ENCODE measurements at regions not wholly inside any gene's neighbourhood (a gene's known extent, or its start where the extent isn't known, plus 50 kb on each side); places are given as distances from the start of the nearest gene placed in this dataset.

GRCh38 chr18:5646739-5647138, 102.9 kb upstream of the EPB41L3 start:
- H3K36me3 ChIP-seq (replicated peaks in 1 of 2; ENCODE audit: insufficient read depth in 1 of 2, low read depth in 2 of 2), result no peaks in the 10 kb centered on the region
- no peaks in the 10 kb centered on the region for H3K9me3 ChIP-seq
- H3K27ac ChIP-seq, result no peak overlapping the region
- TF ChIP-seq POLR2A (IDR thresholded peaks at IDR 0.05), result no peak
- no peak for TF ChIP-seq CTCF (IDR thresholded peaks at IDR 0.05)
- H3K27me3 ChIP-seq, result no peaks in the 10 kb centered on the region
- no peak overlapping the region for H3K4me3 ChIP-seq
- ATAC-seq (no peak), DNase-seq (no peak)
- H3K4me1 ChIP-seq, result no peaks in the 10 kb centered on the region
- intact Hi-C loops (cut with DNase I), result no loop called here
- WGBS, 2 donors, result 42 to 60% methylated on average over 2 to 3 of the region's 3 CpGs

DNA sequence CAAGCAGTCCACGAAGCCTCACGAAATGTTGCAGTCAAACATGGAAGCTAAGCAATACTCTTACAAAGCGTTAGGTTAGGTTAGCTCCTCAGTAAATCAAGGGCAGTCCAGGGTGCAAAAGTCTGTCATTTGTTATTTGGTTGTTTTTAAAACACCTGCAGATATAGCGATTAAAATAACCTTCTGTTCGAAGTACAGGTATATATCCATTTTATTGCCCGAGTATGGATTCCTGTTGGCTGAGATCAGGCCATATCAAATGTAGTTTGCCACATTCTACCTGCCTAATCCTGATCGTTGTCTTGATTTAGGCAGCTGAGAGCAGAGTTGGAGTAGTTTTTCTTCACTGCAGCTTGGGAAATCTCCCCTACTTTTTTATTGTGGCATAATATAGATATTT, 99.5 kb upstream of the EPB41L3 start:
- Histone ChIP-seq H3K27me3 (no peaks in the 10 kb centered on the region), H3K4me1 (no peaks in the 10 kb centered on the region), H3K36me3 (replicated peaks in 1 of 2; ENCODE audit: insufficient read depth in 1 of 2, low read depth in 2 of 2) (no peaks in the 10 kb centered on the region), H3K27ac (no peak overlapping the region), H3K9me3 (no peaks in the 10 kb centered on the region), H3K4me3 (no peak overlapping the region)
- TF ChIP-seq POLR2A (IDR thresholded peaks at IDR 0.05), result no peak
- TF ChIP-seq CTCF (IDR thresholded peaks at IDR 0.05), result no peak
- intact Hi-C loops (cut with DNase I), result no loop called here
- 71 to 79% methylated on average over 7 of the region's 7 CpGs for WGBS, 2 donors
- DNase-seq (no peak), ATAC-seq (no peak)

- intact Hi-C loops (cut with DNase I), result no loop called here
- H3K4me1 ChIP-seq, result no peaks in the 10 kb centered on the region
- no peak for ATAC-seq
- WGBS, 2 donors, result 55 to 58% methylated on average over 12 of the region's 12 CpGs
- no peaks in the 10 kb centered on the region for H3K27me3 ChIP-seq
- H3K36me3 ChIP-seq (replicated peaks in 1 of 2; ENCODE audit: insufficient read depth in 1 of 2, low read depth in 2 of 2), result no peaks in the 10 kb centered on the region
- H3K9me3 ChIP-seq, result no peaks in the 10 kb centered on the region
- TF ChIP-seq CTCF (IDR thresholded peaks at IDR 0.05) (no peak), POLR2A (IDR thresholded peaks at IDR 0.05) (no peak)
- no peak overlapping the region for H3K4me3 ChIP-seq
- DNase-seq, result no peak
- H3K27ac ChIP-seq, result no peak overlapping the region
Observed at GRCh38 chr18:5640939-5641338, 97.1 kb upstream of the EPB41L3 start.

DNA sequence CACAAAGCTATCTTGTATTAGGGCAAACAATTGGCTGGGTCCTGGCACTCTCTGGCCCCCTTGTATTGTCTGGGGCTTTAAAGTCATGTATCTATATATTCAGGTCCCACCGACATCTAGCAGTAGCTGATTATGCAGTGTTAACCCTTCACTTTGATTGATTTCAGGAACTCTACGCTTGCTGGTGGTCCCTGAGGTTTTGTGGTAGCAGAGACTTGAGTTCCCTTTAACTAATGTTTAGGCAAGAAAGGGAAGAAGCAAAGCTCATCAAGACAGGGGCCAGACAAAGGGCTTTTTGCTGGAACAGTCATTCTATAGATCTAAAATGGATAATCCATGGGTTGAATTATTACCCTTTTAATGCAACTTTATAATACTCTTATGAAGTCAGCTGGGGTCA, 95.3 kb upstream of the EPB41L3 start:
- Histone ChIP-seq H3K4me1 (no peaks in the 10 kb centered on the region), H3K9me3 (no peaks in the 10 kb centered on the region), H3K4me3 (no peak overlapping the region), H3K27ac (no peak overlapping the region), H3K36me3 (replicated peaks in 1 of 2; ENCODE audit: insufficient read depth in 1 of 2, low read depth in 2 of 2) (no peaks in the 10 kb centered on the region), H3K27me3 (no peaks in the 10 kb centered on the region)
- DNase-seq (no peak), ATAC-seq (no peak)
- intact Hi-C loops (cut with DNase I), result no loop called here
- TF ChIP-seq POLR2A (IDR thresholded peaks at IDR 0.05), result no peak
- TF ChIP-seq CTCF (IDR thresholded peaks at IDR 0.05), result no peak
- WGBS, 2 donors, result 17 to 64% methylated on average over 2 of the region's 2 CpGs

DNA sequence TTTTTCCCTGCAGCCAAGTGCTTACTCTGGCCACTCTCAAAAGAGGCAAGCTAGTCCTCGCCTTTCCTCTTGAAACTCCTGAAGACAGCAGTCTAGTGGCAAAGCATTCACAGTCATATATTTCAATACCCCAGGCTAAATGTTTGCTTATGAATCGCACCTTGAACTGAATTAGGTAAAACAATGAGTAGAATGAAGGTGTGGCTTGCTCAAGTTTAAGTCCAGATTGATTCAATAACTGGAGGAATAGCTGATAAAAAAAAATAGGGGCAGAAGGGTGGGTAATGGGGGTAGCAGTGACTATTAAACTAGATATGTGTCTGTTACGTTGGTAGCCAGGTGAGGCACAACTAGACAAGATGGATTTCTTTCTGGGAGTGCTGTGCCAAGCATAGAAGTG, 88.2 kb upstream of the EPB41L3 start:
- no peak for DNase-seq

More for the DNA sequence above, 88.2 kb upstream of the EPB41L3 start:
- intact Hi-C loops (cut with DNase I), result no loop called here
- Histone ChIP-seq H3K9me3 (no peaks in the 10 kb centered on the region), H3K4me3 (no peak overlapping the region), H3K36me3 (replicated peaks in 1 of 2; ENCODE audit: insufficient read depth in 1 of 2, low read depth in 2 of 2) (no peaks in the 10 kb centered on the region), H3K27me3 (peaks cover 0 to 6% of the 10 kb centered on the region in 2 donors), H3K4me1 (peaks cover 29% of the 10 kb centered on the region), H3K27ac (no peak overlapping the region)
- TF ChIP-seq POLR2A (IDR thresholded peaks at IDR 0.05) (no peak), CTCF (IDR thresholded peaks at IDR 0.05) (no peak)
- no peak for ATAC-seq
- WGBS, 2 donors, result 66 to 77% methylated on average over 3 of the region's 3 CpGs

All from body of pancreas (tissue), 4 donors.